Common myeloid progenitor, CD34-positive (primary cell): ENCODE measurements at regions not wholly inside any gene's neighbourhood (a gene's known extent, or its start where the extent isn't known, plus 50 kb on each side); places are given as distances from the start of the nearest gene placed in this dataset.

ENCODE experiments used
- CTCF ChIA-PET: fragments of 350-600 bp; sonication (Branson Sonifier 250); formaldehyde crosslinking; loops from one replicate; lab custom pipeline; 2021; ENCODE audit warnings: antibody characterized with exemption; lab: Charles Lee
- POLR2A ChIA-PET: fragments of 350-600 bp; sonication (Branson Sonifier 250); formaldehyde crosslinking; loops from one replicate; lab custom pipeline; 2021; ENCODE audit warnings: antibody characterized with exemption; lab: Charles Lee
- DNase-seq, 3 donors: peaks; one replicate each; pipeline versions ENCODE4 v3.0.0 to v3.0.0-alpha.2; 2013
- H3K27ac ChIP-seq, 2 experiments: 1 replicate in 1 of 2; 2 replicates in 1 of 2; pipeline ENCODE4 v1.7.0; 2013; ENCODE audit warnings: inconsistent platforms in 2 of 2, low read length in 2 of 2, mild to moderate bottlenecking in 2 of 2, low read depth in 1 of 2, moderate library complexity in 1 of 2; ENCODE audit not compliant: severe bottlenecking in 2 of 2, insufficient read depth in 1 of 2, poor library complexity in 1 of 2
- H3K27me3 ChIP-seq, 5 experiments: replicated peaks in 2 of 5; 1 replicate in 3 of 5; 2 replicates in 2 of 5; pipeline versions ENCODE4 v1.6.1 to v1.7.0; 2013; ENCODE audit warnings: low read length in 4 of 5, mild to moderate bottlenecking in 2 of 5, moderate library complexity in 2 of 5, inconsistent platforms in 1 of 5; ENCODE audit not compliant: insufficient read depth in 5 of 5, control insufficient read depth in 4 of 5
- H3K36me3 ChIP-seq, 4 experiments: 1 replicate in 2 of 4; 2 replicates in 2 of 4; pipeline versions ENCODE4 v1.6.1 to v1.7.0; 2013; ENCODE audit warnings: low read length in 3 of 4, control low read depth in 1 of 4, mild to moderate bottlenecking in 1 of 4; ENCODE audit not compliant: control insufficient read depth in 4 of 4, insufficient read depth in 4 of 4
- H3K4me1 ChIP-seq, 4 experiments: 1 replicate in 3 of 4; 2 replicates in 1 of 4; pipeline versions ENCODE4 v1.6.1 to v1.7.1; 2013; ENCODE audit warnings: low read length in 3 of 4, mild to moderate bottlenecking in 3 of 4, control low read depth in 1 of 4, inconsistent platforms in 1 of 4, moderate library complexity in 1 of 4; ENCODE audit not compliant: control insufficient read depth in 4 of 4, insufficient read depth in 4 of 4; ENCODE audit errors: control extremely low read depth in 1 of 4
- H3K4me3 ChIP-seq, 7 experiments: 1 replicate in 4 of 7; 2 replicates in 3 of 7; pipeline versions ENCODE4 v1.5.1 to v1.7.0; 2013; ENCODE audit warnings: mild to moderate bottlenecking in 7 of 7, low read length in 6 of 7, moderate library complexity in 6 of 7, inconsistent platforms in 2 of 7, low read depth in 2 of 7, control low read depth in 1 of 7; ENCODE audit not compliant: insufficient read depth in 4 of 7, control insufficient read depth in 1 of 7; ENCODE audit errors: extremely low read depth in 1 of 7
- H3K9me3 ChIP-seq, 5 experiments: 1 replicate in 4 of 5; 2 replicates in 1 of 5; pipeline versions ENCODE4 v1.6.1 to v1.7.1; 2013; ENCODE audit warnings: low read length in 4 of 5, mild to moderate bottlenecking in 2 of 5, inconsistent platforms in 1 of 5, low read depth in 1 of 5, moderate library complexity in 1 of 5; ENCODE audit not compliant: control insufficient read depth in 4 of 5, insufficient read depth in 2 of 5; ENCODE audit errors: control extremely low read depth in 1 of 5
- WGBS: methylation state at CpG from one replicate; pipeline ENCODE4 v1.1.5; 2013; ENCODE audit not compliant: insufficient coverage; 5-methylcytosine and 5-hydroxymethylcytosine counted together

DNA sequence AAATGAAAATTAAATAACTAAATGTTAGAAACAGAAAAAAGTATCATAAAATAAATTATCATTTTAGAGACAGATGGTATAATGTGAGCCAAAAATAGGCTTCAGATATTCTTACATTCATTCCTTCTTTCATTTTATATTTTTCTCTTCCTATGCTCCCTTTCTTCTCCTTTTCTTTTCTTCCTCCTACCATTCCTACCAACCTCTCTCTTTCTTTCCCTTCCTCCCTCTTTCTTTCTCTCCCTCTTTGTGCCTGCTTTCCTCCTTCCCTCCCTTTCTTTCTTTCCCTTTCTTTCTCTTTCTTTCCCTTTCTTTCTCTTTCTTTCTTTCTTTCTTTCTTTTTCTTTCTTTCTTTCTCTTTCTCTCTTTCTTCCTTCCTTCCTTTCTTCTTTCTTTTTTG, 275.6 kb upstream of the ELAC2 start:
- ChIA-PET POLR2A (no interaction called here), CTCF (no interaction called here)
- H3K27ac ChIP-seq, result no peak overlapping the region

DNA sequence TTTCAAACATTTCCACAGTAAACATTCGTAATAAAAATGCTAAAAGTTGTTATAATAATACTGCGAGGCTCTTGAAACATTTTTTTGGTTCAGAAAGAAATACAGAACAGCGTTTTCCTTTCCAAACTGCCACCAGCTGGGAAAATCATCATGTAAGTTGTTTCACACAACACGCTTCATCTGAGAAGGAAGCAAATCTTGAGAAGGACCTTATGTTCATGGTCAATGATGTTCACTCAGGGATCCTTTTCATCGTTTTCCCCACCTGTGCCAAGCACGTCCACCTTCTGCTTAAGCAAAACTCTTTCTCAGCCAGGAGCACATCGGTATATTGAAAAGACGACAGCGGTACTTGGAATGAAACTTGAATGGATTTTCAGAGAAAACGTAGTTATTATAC, 274.5 kb upstream of the ELAC2 start:
- POLR2A ChIA-PET, result no interaction called here
- 98% methylated on average over 7 of the region's 10 CpGs for WGBS
- CTCF ChIA-PET, result no interaction called here
- H3K4me1 ChIP-seq, result no peaks in the 10 kb centered on the region
- no peak for DNase-seq
- no peaks in the 10 kb centered on the region for H3K36me3 ChIP-seq
- no peaks in the 10 kb centered on the region for H3K9me3 ChIP-seq
- H3K27ac ChIP-seq, result no peak overlapping the region
- H3K4me3 ChIP-seq, result no peak overlapping the region
- no peaks in the 10 kb centered on the region for H3K27me3 ChIP-seq

More for the DNA sequence above, 275.6 kb upstream of the ELAC2 start:
- DNase-seq, result no peak
- Histone ChIP-seq H3K27me3 (no peaks in the 10 kb centered on the region), H3K4me3 (no peak overlapping the region), H3K4me1 (peaks cover 0 to 5% (median 2%) of the 10 kb centered on the region in 4 experiments), H3K36me3 (no peaks in the 10 kb centered on the region), H3K9me3 (no peaks in the 10 kb centered on the region)

DNA sequence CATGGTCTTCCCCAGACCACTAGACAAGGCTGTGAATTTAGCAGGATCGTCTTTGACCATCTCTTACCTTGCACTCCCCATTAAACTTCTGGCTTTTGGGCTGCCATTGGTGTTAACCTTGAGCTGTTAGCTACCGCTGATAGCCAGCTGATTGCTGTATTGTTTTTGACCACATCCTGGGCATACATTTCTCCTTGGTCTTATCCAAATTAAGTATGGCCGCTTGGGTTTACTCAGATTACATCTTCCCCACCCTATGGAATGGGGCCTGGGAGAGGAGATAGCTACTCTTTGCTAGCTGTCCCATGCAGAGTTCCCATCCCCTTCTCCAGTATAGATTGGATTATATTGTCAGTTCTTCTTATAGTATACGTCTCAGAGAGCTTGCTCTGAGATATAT, 270.4 kb upstream of the ELAC2 start:
- POLR2A ChIA-PET, result no interaction called here
- H3K4me1 ChIP-seq, result no peaks in the 10 kb centered on the region
- H3K27me3 ChIP-seq, result no peaks in the 10 kb centered on the region
- CTCF ChIA-PET, result no interaction called here
- no peaks in the 10 kb centered on the region for H3K9me3 ChIP-seq
- no peak for DNase-seq
- no peak overlapping the region for H3K4me3 ChIP-seq
- no peak overlapping the region for H3K27ac ChIP-seq
- H3K36me3 ChIP-seq, result no peaks in the 10 kb centered on the region
- WGBS, result 100% methylated on average over 2 of the region's 4 CpGs

DNA sequence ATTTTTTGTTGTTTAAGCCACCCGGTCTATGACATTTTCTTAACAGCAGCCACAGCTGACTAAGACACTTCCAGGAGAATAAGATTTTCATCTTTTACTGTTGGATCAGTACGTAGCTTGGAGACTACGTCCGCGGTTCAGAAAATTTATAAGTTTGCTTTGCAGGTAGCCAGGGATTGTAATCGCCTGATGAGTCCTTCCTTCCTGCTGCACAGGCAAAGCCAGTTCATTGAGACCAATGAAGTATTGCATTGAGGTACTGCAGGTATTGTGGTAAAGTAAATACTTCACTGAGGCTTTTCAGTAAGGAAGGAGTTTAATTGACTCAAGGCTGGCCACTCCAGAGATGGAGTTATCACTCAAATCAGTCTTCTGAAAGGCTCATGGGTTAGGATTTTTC, 269.4 kb upstream of the ELAC2 start:
- no peaks in the 10 kb centered on the region for H3K36me3 ChIP-seq
- WGBS, result 81% methylated on average over 6 of the region's 6 CpGs
- no peaks in the 10 kb centered on the region for H3K27me3 ChIP-seq
- H3K4me3 ChIP-seq, result no peak overlapping the region
- no peak for DNase-seq
- no peaks in the 10 kb centered on the region for H3K9me3 ChIP-seq
- ChIA-PET CTCF (no interaction called here), POLR2A (no interaction called here)
- H3K4me1 ChIP-seq, result no peaks in the 10 kb centered on the region
- no peak overlapping the region for H3K27ac ChIP-seq

DNA sequence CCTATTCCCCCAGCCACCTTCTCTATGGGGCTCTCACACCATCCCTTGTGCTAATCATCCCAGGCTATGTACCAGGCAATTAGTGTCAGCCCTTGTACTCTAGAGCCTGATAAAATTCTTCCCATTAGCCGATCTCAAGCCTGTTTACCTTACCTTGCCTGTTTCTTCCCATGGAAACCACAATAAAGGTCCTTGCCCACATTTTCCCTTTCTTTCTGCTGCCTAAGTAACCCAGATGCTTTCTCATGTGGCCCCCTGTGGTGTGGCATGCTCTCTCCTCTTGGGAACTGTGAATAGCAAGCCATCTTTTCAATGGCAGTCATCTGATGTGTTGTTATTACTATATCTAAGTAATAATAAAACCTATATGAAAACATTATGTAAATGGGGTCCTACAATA, 265.8 kb upstream of the ELAC2 start:
- POLR2A ChIA-PET, result no interaction called here
- Histone ChIP-seq H3K36me3 (no peaks in the 10 kb centered on the region), H3K27ac (no peak overlapping the region), H3K4me1 (no peaks in the 10 kb centered on the region), H3K27me3 (no peaks in the 10 kb centered on the region), H3K4me3 (no peak overlapping the region), H3K9me3 (no peaks in the 10 kb centered on the region)
- CTCF ChIA-PET, result no interaction called here
- no peak for DNase-seq
- WGBS, result 100% methylated on average over 1 of the region's 1 CpG

DNA sequence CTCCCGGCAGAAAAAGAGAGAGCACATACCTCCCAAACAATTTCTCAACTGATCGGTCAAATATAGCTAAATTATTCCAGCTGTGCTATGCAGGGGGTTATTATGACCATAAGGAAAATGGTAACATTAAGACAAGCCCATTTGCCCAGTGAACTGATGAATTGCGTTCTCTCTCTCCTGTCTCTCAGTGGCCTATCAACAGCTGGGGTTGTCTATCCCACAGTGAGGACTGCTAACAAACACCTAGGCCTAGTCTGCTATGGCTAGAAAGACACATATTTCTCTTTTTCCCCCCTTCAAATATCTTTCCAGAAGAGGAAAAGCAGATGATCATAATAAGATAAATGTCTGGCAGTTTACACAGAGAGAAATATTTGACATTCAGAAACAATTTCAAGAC, 263.8 kb upstream of the ELAC2 start:
- Histone ChIP-seq H3K4me3 (no peak overlapping the region), H3K4me1 (no peaks in the 10 kb centered on the region), H3K27ac (no peak overlapping the region), H3K27me3 (no peaks in the 10 kb centered on the region), H3K36me3 (no peaks in the 10 kb centered on the region), H3K9me3 (no peaks in the 10 kb centered on the region)
- DNase-seq, result no peak
- ChIA-PET CTCF (no interaction called here), POLR2A (no interaction called here)
- 100% methylated on average over 1 of the region's 3 CpGs for WGBS

DNA sequence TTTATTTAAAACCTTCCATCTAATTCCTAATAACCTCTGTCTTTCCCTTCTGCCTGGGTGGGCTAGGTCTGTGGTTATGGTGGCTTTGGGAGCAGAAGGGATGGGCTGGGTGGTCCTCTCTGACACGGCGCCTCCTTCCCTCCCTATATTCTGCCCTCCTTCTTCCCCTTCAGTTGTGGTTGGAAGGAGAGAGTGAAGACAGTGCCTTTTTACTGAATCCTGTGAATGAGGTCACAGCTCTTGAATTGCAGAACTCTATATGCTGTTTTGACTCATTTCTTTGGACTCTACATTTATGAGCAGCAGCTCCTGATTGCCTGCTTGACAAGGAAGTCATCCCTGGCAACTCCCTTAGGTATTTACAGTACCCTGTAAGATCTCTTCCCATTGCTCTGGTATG, 256.0 kb upstream of the ELAC2 start:
- Histone ChIP-seq H3K27ac (no peak overlapping the region), H3K4me3 (no peak overlapping the region), H3K27me3 (peaks cover 0 to 5% (median 0%) of the 10 kb centered on the region in 5 experiments), H3K36me3 (no peaks in the 10 kb centered on the region), H3K9me3 (no peaks in the 10 kb centered on the region), H3K4me1 (no peaks in the 10 kb centered on the region)
- DNase-seq, result no peak
- POLR2A ChIA-PET, result no interaction called here
- WGBS, result no CpG with 5 or more reads among the region's 2 CpGs
- CTCF ChIA-PET, result no interaction called here
